HK-2 (cell line): ENCODE measurements at regions not wholly inside any gene's neighbourhood (a gene's known extent, or its start where the extent isn't known, plus 50 kb on each side); places are given as distances from the start of the nearest gene placed in this dataset.
"Not testable (repeated sequence)": the region's sequence is repeated elsewhere in the genome, so short reads cannot be mapped to it uniquely, and the experiment has no call there.

Experiments
- DNase-seq: peaks from one replicate; pipeline ENCODE4 v3.0.0-alpha.2; 2018; ENCODE audit not compliant: unreplicated experiment

- DNase-seq: not testable (repeated sequence)
These were observed 81.5 kb downstream of the TRIM69 start for GRCh38 chr15:44817797-44818196.

- DNase-seq: not testable (repeated sequence)
These were observed 83.1 kb downstream of the TRIM69 start for GRCh38 chr15:44819331-44819987.

- not testable (repeated sequence) for DNase-seq
These were observed 84.2 kb downstream of the TRIM69 start for GRCh38 chr15:44820535-44820934.

GRCh38 chr15:44820967-44821366 is 84.6 kb downstream of the TRIM69 start:
- not testable (repeated sequence) for DNase-seq

- not testable (repeated sequence) for DNase-seq
These were observed 88.2 kb downstream of the TRIM69 start for GRCh38 chr15:44824277-44825145.

- DNase-seq: not testable (repeated sequence)
These were observed 90.3 kb downstream of the TRIM69 start for GRCh38 chr15:44826583-44826982.

GRCh38 chr15:44828229-44828914 is 92.0 kb downstream of the TRIM69 start:
- DNase-seq: not testable (repeated sequence)

GRCh38 chr15:44829150-44829549 is 92.8 kb downstream of the TRIM69 start:
- not testable (repeated sequence) for DNase-seq

- DNase-seq: peak; percentile 5
These were observed 94.5 kb downstream of the TRIM69 start for GRCh38 chr15:44830692-44831408.

GRCh38 chr15:44831409-44831741 is 95.0 kb downstream of the TRIM69 start:
- not testable (repeated sequence) for DNase-seq

GRCh38 chr15:44832133-44832532 is 95.8 kb downstream of the TRIM69 start:
- not testable (repeated sequence) for DNase-seq

GRCh38 chr15:44833081-44833480 is 96.8 kb downstream of the TRIM69 start:
- DNase-seq: not testable (repeated sequence)

- DNase-seq: not testable (repeated sequence)
These were observed 97.4 kb downstream of the TRIM69 start for GRCh38 chr15:44833761-44834160.

- DNase-seq: not testable (repeated sequence)
These were observed 98.8 kb downstream of the TRIM69 start for GRCh38 chr15:44835082-44835481.

- no peak for DNase-seq
These were observed 99.8 kb downstream of the TRIM69 start for GRCh38 chr15:44836094-44836493.

GRCh38 chr15:44838929-44839328 is 102.6 kb downstream of the TRIM69 start:
- not testable (repeated sequence) for DNase-seq

GRCh38 chr15:44841762-44842161 is 105.4 kb downstream of the TRIM69 start:
- not testable (repeated sequence) for DNase-seq

- DNase-seq: not testable (repeated sequence)
These were observed 106.6 kb downstream of the TRIM69 start for GRCh38 chr15:44842883-44843282.

GRCh38 chr15:44844936-44845335 is 108.6 kb downstream of the TRIM69 start:
- DNase-seq: not testable (repeated sequence)

- not testable (repeated sequence) for DNase-seq
These were observed 109.8 kb downstream of the TRIM69 start for GRCh38 chr15:44846156-44846555.

GRCh38 chr15:44847555-44847954 is 108.9 kb upstream of the TERB2 start:
- not testable (repeated sequence) for DNase-seq

- not testable (repeated sequence) for DNase-seq
These were observed 107.6 kb upstream of the TERB2 start for GRCh38 chr15:44848859-44849258.
